Kidney epithelial cell (primary cell): ENCODE measurements at regions not wholly inside any gene's neighbourhood (a gene's known extent, or its start where the extent isn't known, plus 50 kb on each side); places are given as distances from the start of the nearest gene placed in this dataset.
"Not testable (repeated sequence)": the region's sequence is repeated elsewhere in the genome, so short reads cannot be mapped to it uniquely, and the experiment has no call there.

Experiments used
- DNase-seq: peaks from one replicate; pipeline ENCODE4 v3.0.0-alpha.2; 2010; ENCODE audit warnings: low read depth
- H3K27me3 ChIP-seq: 2 replicates; pipeline ENCODE4 v1.6.0; 2011; ENCODE audit warnings: low read length; ENCODE audit not compliant: control insufficient read depth, insufficient read depth
- H3K36me3 ChIP-seq: 2 replicates; pipeline ENCODE4 v1.5.1; 2011; ENCODE audit warnings: low read length; ENCODE audit not compliant: control insufficient read depth, insufficient read depth
- H3K4me3 ChIP-seq: 2 replicates; pipeline ENCODE4 v1.5.1; 2011; ENCODE audit warnings: low read depth, mild to moderate bottlenecking, control low read depth, low read length
- TF ChIP-seq, protein P1 (sequence below): IDR thresholded peaks from 2 replicates; pipeline ENCODE4 v1.5.1; 2011; ENCODE audit warnings: mild to moderate bottlenecking, moderate library complexity, low read length, control low read depth, inconsistent platforms; ENCODE audit not compliant: insufficient read depth, poor library complexity, severe bottlenecking

DNA sequence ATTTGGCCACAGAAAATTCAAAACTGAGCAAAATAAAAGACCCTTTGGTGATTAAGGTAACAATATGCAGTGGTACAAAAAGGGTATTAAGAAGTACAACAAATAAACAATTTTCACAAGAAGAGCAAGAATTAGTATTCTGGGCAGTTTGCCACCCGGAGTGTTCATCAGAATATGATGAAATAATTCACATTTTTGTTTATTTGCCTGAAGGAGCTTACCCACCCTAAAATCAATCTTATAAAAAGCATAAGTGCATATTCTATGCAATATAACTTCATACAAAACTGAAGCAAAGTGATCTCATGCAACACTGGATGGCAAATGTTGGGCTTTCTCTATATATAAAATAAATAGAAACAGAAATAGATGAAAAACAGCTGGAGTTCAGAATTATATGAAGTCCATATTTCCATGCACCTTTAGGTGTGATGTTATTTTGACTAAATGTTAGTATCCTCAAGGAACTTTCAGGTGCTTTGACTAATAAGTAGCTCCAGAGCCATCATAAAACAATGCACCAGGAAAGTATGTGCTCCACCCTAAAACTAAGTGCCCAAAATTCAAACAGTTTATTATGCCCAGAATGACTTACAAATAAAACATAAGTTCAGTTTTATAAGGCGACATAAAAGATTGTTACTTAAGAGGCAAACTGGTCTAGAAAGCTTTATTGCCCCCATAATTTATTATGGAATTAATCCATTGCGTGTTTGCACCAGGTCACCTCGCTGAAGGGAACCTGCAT lies 474.3 kb downstream of the SEMA3D start:
- Histone ChIP-seq H3K4me3 (no peak overlapping the region), H3K36me3 (no peaks in the 10 kb centered on the region)
- TF ChIP-seq, protein P1, sequence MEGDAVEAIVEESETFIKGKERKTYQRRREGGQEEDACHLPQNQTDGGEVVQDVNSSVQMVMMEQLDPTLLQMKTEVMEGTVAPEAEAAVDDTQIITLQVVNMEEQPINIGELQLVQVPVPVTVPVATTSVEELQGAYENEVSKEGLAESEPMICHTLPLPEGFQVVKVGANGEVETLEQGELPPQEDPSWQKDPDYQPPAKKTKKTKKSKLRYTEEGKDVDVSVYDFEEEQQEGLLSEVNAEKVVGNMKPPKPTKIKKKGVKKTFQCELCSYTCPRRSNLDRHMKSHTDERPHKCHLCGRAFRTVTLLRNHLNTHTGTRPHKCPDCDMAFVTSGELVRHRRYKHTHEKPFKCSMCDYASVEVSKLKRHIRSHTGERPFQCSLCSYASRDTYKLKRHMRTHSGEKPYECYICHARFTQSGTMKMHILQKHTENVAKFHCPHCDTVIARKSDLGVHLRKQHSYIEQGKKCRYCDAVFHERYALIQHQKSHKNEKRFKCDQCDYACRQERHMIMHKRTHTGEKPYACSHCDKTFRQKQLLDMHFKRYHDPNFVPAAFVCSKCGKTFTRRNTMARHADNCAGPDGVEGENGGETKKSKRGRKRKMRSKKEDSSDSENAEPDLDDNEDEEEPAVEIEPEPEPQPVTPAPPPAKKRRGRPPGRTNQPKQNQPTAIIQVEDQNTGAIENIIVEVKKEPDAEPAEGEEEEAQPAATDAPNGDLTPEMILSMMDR, result no peak

DNA sequence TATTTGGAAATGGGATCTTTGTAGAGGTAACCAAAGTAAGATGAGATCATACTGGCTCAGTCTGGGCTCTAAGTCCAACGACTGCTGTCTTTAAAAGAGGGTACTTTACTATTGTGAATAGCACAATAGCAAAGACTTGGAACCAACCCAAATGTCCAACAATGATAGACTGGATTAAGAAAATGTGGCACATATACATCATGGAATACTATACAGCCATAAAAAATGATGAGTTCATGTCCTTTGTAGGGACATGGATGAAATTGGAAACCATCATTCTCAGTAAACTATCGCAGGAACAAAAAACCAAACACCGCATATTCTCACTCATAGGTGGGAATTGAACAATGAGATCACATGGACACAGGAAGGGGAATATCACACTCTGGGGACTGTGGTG lies 476.3 kb downstream of the SEMA3D start:
- H3K36me3 ChIP-seq, H3K27me3 ChIP-seq, H3K4me3 ChIP-seq, DNase-seq: not testable (repeated sequence)

More for the DNA sequence above, 474.3 kb downstream of the SEMA3D start:
- no peak for DNase-seq
- H3K27me3 ChIP-seq, result no peaks in the 10 kb centered on the region

DNA sequence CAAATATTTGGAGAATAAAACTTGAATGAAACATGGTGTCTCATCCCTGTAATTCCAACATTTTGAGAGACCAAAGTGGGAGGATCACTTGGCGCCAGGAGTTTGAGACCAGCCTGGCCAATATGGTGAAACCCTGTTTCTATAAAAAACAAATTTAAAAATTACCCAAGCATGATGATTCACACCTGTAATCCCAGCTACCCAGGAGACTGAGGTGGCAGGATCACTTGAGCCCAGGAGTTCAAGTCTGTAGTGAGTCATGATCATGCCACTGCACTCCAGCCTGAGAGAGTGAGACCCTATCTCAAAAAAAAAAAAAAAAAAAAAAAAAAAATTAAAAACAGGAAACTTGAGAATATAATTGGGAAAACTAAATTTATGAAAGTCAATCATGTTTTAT lies 481.1 kb downstream of the SEMA3D start:
- H3K4me3 ChIP-seq, result no peak overlapping the region
- no peak for DNase-seq

DNA sequence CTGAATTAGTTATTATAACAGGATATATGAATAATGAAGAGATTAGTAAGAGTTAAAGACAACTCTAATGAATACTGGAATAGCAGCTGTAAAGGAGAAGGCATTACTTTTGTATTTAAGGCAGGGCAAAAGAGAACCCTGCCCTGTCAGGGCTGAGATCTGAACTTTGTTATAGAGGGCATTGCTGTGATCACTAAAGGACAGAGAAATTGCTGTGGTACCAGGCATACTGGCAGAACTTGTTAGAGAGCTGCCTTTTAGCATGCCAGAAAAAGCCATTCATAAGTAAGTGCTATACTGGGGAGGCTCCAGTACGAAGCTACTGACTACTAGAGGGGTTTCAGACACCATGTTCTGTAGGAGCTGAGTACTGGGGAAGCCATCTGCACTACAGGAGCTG lies 481.8 kb downstream of the SEMA3D start:
- no peak for DNase-seq
- Histone ChIP-seq H3K4me3 (no peak overlapping the region), H3K36me3 (no peaks in the 10 kb centered on the region), H3K27me3 (no peaks in the 10 kb centered on the region)
- TF ChIP-seq, protein P1, result no peak

More for the DNA sequence above, 481.1 kb downstream of the SEMA3D start:
- TF ChIP-seq, protein P1, result no peak
- Histone ChIP-seq H3K27me3 (no peaks in the 10 kb centered on the region), H3K36me3 (no peaks in the 10 kb centered on the region)

DNA sequence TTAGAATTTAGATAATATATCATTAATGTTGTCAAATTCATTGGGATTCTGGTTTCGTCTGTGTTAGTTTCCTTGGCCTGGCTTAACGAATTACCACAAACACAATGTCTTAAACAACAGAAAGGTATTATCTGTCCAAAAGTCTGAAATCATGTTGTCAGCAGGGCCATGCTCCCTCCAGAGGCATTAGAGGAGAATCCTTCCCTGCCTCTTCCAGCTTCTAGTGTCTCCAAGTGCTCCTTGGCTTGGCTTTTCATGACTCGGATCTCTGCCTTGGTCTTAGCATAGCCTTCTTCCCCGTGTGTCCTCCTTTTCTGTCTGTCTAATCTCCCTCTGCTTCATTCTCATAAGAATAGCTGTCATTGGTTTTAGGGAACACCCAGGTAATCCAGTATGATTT lies 482.5 kb downstream of the SEMA3D start:
- no peak for DNase-seq

DNA sequence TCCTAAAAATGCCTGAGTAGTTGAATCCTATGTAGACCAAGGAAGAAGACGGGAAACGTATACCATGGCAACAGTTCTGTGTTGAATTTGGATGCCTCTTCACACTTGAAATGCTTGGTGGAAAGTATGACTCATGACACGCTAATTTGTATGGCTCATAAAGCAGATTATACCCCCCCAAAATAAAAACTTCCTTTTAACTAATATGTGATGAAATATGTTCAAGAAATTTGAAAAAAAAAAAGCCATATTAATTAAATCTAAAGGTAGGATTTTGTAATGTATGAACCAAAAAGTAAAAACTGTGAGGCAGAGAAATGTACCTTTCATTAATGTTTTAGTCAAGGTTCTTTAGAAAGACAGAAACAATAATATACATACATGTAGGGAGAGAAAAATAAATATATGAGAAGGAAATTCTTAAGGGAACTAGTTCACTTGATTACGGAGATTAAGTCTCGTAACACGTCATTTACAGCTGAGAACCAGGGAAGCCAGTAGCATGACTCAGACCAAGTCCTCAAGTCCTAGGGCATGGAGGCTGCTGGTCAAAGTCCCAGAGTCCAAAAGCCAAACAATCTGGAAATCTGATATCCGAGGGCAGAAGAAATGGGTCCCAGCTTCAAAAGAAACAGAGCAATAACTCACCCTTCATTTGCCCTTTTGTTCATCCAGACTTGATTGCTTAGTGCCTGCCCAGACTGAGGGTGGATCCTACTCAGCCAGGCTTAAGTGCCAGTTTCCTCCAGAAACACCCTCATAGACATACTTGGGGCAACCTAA lies 485.1 kb downstream of the SEMA3D start:
- no peaks in the 10 kb centered on the region for H3K27me3 ChIP-seq
- TF ChIP-seq, protein P1, result no peak
- peak; percentile 89 for DNase-seq

More for the DNA sequence above, 482.5 kb downstream of the SEMA3D start:
- H3K4me3 ChIP-seq, result no peak overlapping the region
- H3K27me3 ChIP-seq, result no peaks in the 10 kb centered on the region
- TF ChIP-seq, protein P1, result no peak
- H3K36me3 ChIP-seq, result no peaks in the 10 kb centered on the region

More for the DNA sequence above, 485.1 kb downstream of the SEMA3D start:
- no peak overlapping the region for H3K4me3 ChIP-seq
- H3K36me3 ChIP-seq, result no peaks in the 10 kb centered on the region
